NB4 (cell line): ENCODE measurements at regions not wholly inside any gene's neighbourhood (a gene's known extent, or its start where the extent isn't known, plus 50 kb on each side); places are given as distances from the start of the nearest gene placed in this dataset.

Experiments
- CTCF ChIP-seq: IDR thresholded peaks from one replicate; pipeline ENCODE4 v1.5.1; 2012; ENCODE audit warnings: low read depth, low read length
- MAX ChIP-seq: IDR thresholded peaks from 2 replicates; pipeline ENCODE4 v1.6.1; 2011; ENCODE audit warnings: low read depth, low read length
- MYC ChIP-seq: IDR thresholded peaks from 2 replicates; pipeline ENCODE4 v1.6.1; 2011; ENCODE audit warnings: low read depth, low read length
- POLR2A ChIP-seq: IDR thresholded peaks from 2 replicates; pipeline ENCODE4 v1.6.1; 2011; ENCODE audit warnings: mild to moderate bottlenecking; ENCODE audit not compliant: insufficient read length; ENCODE audit errors: extremely low read depth

DNA sequence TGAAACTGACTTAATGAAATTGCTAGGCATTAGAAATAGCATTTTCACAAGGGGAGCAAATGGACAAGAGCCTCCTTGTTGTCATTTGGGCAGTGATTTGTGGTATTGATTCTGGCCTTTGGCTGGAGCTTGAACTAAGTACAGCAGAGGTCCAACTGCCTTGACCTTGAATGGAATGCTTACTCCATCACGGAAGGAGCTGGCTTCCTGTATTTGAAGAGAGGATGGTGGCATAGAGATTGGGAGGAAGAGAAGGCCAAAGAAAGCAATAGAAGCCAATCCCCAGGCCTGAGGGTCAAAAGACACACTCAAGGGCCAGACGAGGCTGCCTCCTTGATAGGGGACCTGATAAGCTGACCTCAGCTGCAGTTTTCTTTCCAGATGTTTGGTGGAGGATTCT is 126.6 kb upstream of the MPPED2 start:
- no peak for TF ChIP-seq CTCF
- TF ChIP-seq POLR2A, result no peak
- no peak for TF ChIP-seq MYC
- no peak for TF ChIP-seq MAX
